Hindlimb muscle (tissue), 1 donor: ENCODE measurements at regions not wholly inside any gene's neighbourhood (a gene's known extent, or its start where the extent isn't known, plus 50 kb on each side); places are given as distances from the start of the nearest gene placed in this dataset.
"Not testable (repeated sequence)": the region's sequence is repeated elsewhere in the genome, so short reads cannot be mapped to it uniquely, and the experiment has no call there.

Source experiments
- DNase-seq: peaks from one replicate; pipeline ENCODE4 v3.0.0-alpha.2; 2013

GRCh38 chr7:93830141-93830925 lies 60.2 kb downstream of the TFPI2 start:
- no peak for DNase-seq

GRCh38 chr7:93828260-93828659 lies 62.3 kb downstream of the TFPI2 start:
- no peak for DNase-seq

- DNase-seq, result no peak
These were observed 66.9 kb downstream of the TFPI2 start for GRCh38 chr7:93823621-93824020.

GRCh38 chr7:93821463-93821862 lies 69.1 kb downstream of the TFPI2 start:
- no peak for DNase-seq

- DNase-seq, result no peak
These were observed 70.9 kb downstream of the TFPI2 start for GRCh38 chr7:93819699-93820098.

GRCh38 chr7:93817526-93817925 lies 73.0 kb downstream of the TFPI2 start:
- no peak for DNase-seq

GRCh38 chr7:93817004-93817403 lies 73.5 kb downstream of the TFPI2 start:
- DNase-seq, result no peak

GRCh38 chr7:93813514-93813913 lies 77.0 kb downstream of the TFPI2 start:
- DNase-seq, result no peak

GRCh38 chr7:93812061-93812460 lies 78.5 kb downstream of the TFPI2 start:
- no peak for DNase-seq

- DNase-seq, result no peak
These were observed 79.4 kb downstream of the TFPI2 start for GRCh38 chr7:93811198-93811597.

- no peak for DNase-seq
These were observed 80.0 kb downstream of the TFPI2 start for GRCh38 chr7:93810561-93810960.

- no peak for DNase-seq
These were observed 85.8 kb downstream of the TFPI2 start for GRCh38 chr7:93804726-93805125.

- DNase-seq, result peak; percentile 5
These were observed 90.7 kb downstream of the TFPI2 start for GRCh38 chr7:93799750-93800357.

GRCh38 chr7:93793084-93793697 lies 97.4 kb downstream of the TFPI2 start:
- DNase-seq, result not testable (repeated sequence)

- DNase-seq, result no peak
These were observed 111.4 kb downstream of the TFPI2 start for GRCh38 chr7:93779115-93779514.

GRCh38 chr7:93778384-93778783 lies 112.2 kb downstream of the TFPI2 start:
- no peak for DNase-seq

- no peak for DNase-seq
These were observed 117.1 kb downstream of the TFPI2 start for GRCh38 chr7:93773446-93773845.

- DNase-seq, result no peak
These were observed 125.1 kb downstream of the TFPI2 start for GRCh38 chr7:93765475-93765874.

- no peak for DNase-seq
These were observed 131.9 kb downstream of the TFPI2 start for GRCh38 chr7:93758631-93759030.

- no peak for DNase-seq
These were observed 133.1 kb downstream of the TFPI2 start for GRCh38 chr7:93757426-93757825.

GRCh38 chr7:93756890-93757289 lies 133.7 kb downstream of the TFPI2 start:
- DNase-seq, result no peak

- no peak for DNase-seq
These were observed 139.1 kb downstream of the TFPI2 start for GRCh38 chr7:93751421-93751820.

- DNase-seq, result no peak
These were observed 139.6 kb downstream of the TFPI2 start for GRCh38 chr7:93750986-93751385.

- no peak for DNase-seq
These were observed 143.5 kb downstream of the TFPI2 start for GRCh38 chr7:93747019-93747418.
